ENCODE measurements at regions not wholly inside any gene's neighbourhood (a gene's known extent, or its start where the extent isn't known, plus 50 kb on each side); places are given as distances from the start of the nearest gene placed in this dataset.
"Not testable (repeated sequence)": the region's sequence is repeated elsewhere in the genome, so short reads cannot be mapped to it uniquely, and the experiment has no call there.

GRCh38 chr21:38628349-38628748 lies 130.1 kb upstream of the ERG start:
- TF ChIP-seq, protein P1, sequence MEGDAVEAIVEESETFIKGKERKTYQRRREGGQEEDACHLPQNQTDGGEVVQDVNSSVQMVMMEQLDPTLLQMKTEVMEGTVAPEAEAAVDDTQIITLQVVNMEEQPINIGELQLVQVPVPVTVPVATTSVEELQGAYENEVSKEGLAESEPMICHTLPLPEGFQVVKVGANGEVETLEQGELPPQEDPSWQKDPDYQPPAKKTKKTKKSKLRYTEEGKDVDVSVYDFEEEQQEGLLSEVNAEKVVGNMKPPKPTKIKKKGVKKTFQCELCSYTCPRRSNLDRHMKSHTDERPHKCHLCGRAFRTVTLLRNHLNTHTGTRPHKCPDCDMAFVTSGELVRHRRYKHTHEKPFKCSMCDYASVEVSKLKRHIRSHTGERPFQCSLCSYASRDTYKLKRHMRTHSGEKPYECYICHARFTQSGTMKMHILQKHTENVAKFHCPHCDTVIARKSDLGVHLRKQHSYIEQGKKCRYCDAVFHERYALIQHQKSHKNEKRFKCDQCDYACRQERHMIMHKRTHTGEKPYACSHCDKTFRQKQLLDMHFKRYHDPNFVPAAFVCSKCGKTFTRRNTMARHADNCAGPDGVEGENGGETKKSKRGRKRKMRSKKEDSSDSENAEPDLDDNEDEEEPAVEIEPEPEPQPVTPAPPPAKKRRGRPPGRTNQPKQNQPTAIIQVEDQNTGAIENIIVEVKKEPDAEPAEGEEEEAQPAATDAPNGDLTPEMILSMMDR (IDR thresholded peaks at IDR 0.05; ENCODE audit: low read depth, low read length, missing control alignments), result no peak
- in situ Hi-C loops (cut with HindIII; ENCODE audit: low sequenced_read_pairs), result no loop called here
- H3K4me3 ChIP-seq (ENCODE audit: low read depth, low read length), result no peak overlapping the region
- no peak for DNase-seq (ENCODE audit: low read depth)

DNA sequence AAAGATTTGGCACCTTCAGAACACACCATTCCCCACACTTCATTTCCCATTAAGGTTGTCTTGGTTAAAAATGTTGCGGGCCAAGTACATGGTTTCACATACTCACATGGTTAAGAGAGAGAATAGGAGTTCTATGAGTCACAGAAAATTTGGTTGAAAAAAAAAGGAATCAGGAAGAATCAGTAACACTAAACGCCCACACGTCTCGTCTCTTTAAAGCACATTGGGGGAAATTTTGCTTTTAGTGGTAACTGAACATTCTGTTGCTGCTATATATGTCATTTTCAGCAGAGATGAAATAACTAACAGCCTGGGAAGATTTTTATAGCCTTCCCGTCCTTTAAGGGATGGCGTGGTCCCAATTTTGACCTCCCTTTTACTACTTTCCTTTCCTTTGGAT lies 132.9 kb upstream of the ERG start:
- no peak overlapping the region for H3K4me3 ChIP-seq (ENCODE audit: low read depth, low read length)
- TF ChIP-seq, protein P1 (IDR thresholded peaks at IDR 0.05; ENCODE audit: low read depth, low read length, missing control alignments), result no peak
- in situ Hi-C loops (cut with HindIII; ENCODE audit: low sequenced_read_pairs), result loop anchor here (5.0 kb wide), 1 partner anchor 69 kb away; no protein-coding TSS in a partner anchor
- DNase-seq (ENCODE audit: low read depth), result no peak

DNA sequence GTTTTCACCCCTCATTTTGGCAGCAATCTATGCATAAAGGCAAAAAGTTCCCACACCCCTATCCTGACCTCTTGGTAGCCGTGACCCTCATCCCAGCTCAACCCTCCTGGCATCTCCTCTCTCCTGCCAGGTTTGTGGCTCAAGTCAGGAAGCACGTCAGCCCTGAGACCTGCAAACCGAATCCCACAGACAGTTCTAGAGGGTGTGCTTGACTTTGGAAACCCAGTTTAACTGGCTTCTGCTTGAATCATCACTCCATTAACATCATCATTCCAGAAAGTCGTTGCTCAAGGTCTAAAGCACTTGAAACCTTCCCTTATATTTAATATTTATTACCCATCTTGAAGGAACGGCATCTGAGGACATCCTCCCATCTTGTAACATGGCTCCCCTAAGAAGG lies 133.4 kb upstream of the ERG start:
- in situ Hi-C loops (cut with HindIII; ENCODE audit: low sequenced_read_pairs), result loop anchor here (5.0 kb wide), 1 partner anchor 69 kb away; no protein-coding TSS in a partner anchor
- DNase-seq (ENCODE audit: low read depth), result no peak
- no peak overlapping the region for H3K4me3 ChIP-seq (ENCODE audit: low read depth, low read length)
- TF ChIP-seq, protein P1 (IDR thresholded peaks at IDR 0.05; ENCODE audit: low read depth, low read length, missing control alignments), result no peak

DNA sequence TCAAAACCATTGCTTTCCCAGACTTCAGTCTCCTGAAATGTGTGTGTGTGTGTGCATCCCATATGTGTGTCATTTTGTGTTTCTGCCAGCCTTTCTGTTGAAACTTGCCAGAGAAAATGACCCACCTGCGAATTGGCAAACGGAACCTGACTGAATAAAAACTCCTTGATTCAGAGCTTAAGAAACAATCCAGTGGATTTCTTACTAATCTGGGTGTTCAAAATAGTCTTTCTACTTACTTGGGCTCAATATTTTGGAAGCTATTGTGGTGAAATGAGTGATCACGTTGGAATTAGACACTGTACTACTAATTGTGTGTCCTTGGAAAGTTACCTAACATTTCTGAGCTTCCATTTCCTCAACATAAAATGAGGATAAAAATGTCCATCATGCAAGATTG lies 138.9 kb upstream of the ERG start:
- in situ Hi-C loops (cut with HindIII; ENCODE audit: low sequenced_read_pairs), result no loop called here
- TF ChIP-seq, protein P1 (IDR thresholded peaks at IDR 0.05; ENCODE audit: low read depth, low read length, missing control alignments), result no peak
- H3K4me3 ChIP-seq (ENCODE audit: low read depth, low read length), result no peak overlapping the region
- no peak for DNase-seq (ENCODE audit: low read depth)

DNA sequence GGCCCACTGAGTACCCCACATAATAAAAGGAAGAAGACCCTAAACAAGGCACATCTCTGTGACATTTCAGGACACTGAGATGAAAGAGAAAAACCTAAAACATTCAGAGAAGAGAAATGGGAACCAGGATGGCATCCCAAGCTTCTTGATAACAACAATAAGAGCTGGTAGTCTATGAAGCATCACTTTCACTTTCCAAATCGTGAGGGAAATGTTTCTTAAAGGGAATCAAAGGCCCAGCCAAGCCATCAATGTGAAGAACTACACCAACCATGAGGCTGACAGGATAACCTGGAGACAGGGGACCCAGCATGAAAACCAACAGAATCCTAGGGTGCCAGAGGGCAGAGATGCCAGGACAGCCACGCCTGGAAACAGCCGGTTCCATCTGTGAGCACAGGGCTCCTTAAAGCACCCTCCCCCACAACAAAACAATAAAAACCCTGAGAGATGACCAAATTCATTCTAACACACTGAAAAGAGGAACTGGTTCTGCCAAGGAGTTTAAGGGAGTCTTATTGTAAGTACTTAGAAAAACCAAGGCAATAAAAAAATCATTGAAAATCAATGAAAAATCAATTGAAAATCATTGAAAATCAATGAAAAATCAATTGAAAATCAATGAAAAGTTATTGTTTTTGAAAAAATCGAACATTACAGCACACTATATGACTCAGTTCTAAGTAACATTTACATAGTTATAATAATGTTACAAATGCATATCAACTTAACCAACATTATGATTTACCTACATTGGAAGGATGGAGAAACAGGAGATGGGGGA lies 141.5 kb upstream of the ERG start:
- DNase-seq (ENCODE audit: low read depth), result no peak
- TF ChIP-seq, protein P1 (IDR thresholded peaks at IDR 0.05; ENCODE audit: low read depth, low read length, missing control alignments), result no peak
- no peak overlapping the region for H3K4me3 ChIP-seq (ENCODE audit: low read depth, low read length)
- in situ Hi-C loops (cut with HindIII; ENCODE audit: low sequenced_read_pairs), result no loop called here

GRCh38 chr21:38640355-38640742 lies 142.1 kb upstream of the ERG start:
- in situ Hi-C loops (cut with HindIII; ENCODE audit: low sequenced_read_pairs); DNase-seq (ENCODE audit: low read depth); H3K4me3 ChIP-seq (ENCODE audit: low read depth, low read length): not testable (repeated sequence)

DNA sequence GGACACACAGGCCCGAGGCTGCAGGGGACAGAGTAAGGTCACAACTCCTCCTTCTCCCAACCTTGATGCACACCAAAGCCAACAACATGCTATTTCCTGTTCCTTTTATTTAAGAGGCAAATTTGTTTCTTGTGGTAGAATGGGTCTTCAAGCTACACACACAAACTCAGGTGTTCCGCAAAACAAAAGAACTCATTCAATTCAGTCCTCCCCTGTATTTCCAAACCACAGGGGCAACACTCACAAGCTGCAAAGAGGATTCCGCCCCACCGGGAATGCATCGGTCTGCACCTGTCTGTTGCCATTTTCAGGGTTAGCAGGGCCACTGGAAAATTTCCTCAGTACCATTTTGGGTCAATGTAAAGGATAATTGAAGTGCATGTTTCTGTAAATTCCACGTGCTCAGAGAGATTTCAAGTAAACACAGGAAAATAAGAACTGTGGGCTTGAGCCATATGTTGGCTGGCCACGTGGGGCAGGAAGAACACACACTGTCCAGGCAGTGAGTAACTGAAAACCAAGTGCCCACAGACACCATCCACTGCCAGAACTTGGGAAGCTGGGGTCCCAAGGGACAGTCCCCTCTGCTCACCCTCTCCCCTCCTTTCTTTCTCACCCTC lies 145.2 kb upstream of the ERG start:
- H3K4me3 ChIP-seq (ENCODE audit: low read depth, low read length), result no peak overlapping the region
- no peak for DNase-seq (ENCODE audit: low read depth)
- in situ Hi-C loops (cut with HindIII; ENCODE audit: low sequenced_read_pairs), result no loop called here
- TF ChIP-seq, protein P1 (IDR thresholded peaks at IDR 0.05; ENCODE audit: low read depth, low read length, missing control alignments), result no peak

All from astrocyte of the cerebellum (primary cell).